ENCODE measurements at regions not wholly inside any gene's neighbourhood (a gene's known extent, or its start where the extent isn't known, plus 50 kb on each side); places are given as distances from the start of the nearest gene placed in this dataset.

DNA sequence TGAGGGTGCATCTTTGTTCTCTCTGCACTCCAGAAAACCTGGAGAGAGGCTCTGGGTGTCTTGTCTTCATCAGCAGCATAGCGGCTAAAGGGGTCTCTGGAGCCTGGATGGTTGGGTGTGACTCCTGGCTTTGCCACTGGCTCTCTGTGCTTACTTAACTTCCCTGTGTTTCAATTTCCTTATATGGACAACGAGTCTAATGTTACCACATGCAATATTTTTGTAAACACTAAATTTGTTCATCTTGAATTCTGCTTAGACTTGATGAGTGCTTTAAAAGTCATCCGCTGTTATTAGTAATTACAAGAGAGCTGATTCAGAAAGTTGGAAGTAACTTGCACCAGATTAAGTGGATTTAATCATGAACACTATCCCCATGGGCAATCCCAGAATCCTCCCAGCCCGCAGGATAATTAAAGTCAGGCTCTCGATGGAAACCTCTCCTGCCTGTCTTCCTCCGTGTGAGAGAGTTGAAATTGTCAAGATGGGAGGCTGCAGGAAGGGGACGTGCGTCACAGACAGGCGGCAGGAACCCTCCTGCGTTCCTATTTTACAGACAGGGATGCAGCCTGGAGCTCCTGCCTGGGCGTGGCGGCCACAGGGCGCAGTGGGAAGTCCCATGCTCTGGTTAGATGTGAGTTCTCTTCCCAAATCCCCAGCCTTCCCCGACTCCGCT lies 201.2 kb downstream of the TTC8 start:
- H3K9me3 Mint-ChIP-seq (ENCODE audit: unreplicated experiment): peaks cover 8% of the 10 kb centered on the region
- peak overlapping the region; percentile 37 for H3K4me3 Mint-ChIP-seq (ENCODE audit: unreplicated experiment)

DNA sequence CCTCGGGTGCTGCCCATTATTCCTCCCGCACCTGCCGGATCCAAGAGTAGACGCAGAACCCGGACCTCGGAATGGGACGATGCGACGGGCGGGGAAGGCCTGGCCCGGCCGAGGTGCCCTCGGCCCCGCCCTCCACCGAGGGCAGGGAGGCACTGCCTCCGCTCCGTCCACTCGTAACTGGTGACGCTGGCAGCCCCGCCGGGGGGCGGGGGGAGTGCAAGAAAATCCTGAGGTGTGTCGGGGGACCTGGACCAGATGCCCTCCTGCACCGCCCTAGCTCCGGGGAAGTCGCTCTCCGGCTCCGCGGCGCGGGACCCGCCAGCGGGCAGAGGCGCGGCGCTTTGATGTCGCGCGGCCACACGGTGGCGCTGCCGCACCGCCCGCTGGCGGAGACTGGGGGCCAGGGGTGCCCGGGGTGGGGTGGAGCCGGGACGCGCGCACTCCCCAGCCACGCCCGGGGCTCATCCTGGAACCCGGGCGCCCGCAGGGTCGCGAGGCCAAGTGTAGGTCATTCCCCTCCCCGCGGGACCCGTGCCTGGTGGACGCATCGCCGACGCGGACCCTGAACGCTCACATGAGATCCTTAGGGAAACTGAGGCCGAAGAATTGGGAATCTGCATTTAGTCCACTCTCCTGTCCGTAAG lies 202.8 kb downstream of the TTC8 start:
- Mint-ChIP-seq H3K36me3 (ENCODE audit: low read depth, unreplicated experiment) (no peaks in the 10 kb centered on the region), H3K27me3 (ENCODE audit: low read depth, unreplicated experiment) (peaks cover 56% of the 10 kb centered on the region), H3K27ac (ENCODE audit: unreplicated experiment) (peak overlapping the region; percentile 7), H3K4me3 (ENCODE audit: unreplicated experiment) (peak overlapping the region; percentile 79), H3K9me3 (ENCODE audit: unreplicated experiment) (peaks cover 8% of the 10 kb centered on the region), H3K4me1 (ENCODE audit: low read depth, unreplicated experiment) (no peaks in the 10 kb centered on the region)
- Histone ChIP-seq H3K4me1 (ENCODE audit: insufficient read depth, low read length) (peaks cover 5% of the 10 kb centered on the region), H3K27me3 (ENCODE audit: insufficient read depth, low read length) (peaks cover 12% of the 10 kb centered on the region), H3K27ac (ENCODE audit: low read depth, low read length) (peak overlapping the region; percentile 6), H3K4me2 (ENCODE audit: low read length) (peak overlapping the region; percentile 99), H3K9me3 (ENCODE audit: insufficient read depth, low read depth, low read length) (peaks cover 2% of the 10 kb centered on the region), H2AFZ (ENCODE audit: low read depth, low read length) (peak overlapping the region; percentile 98), H3K36me3 (ENCODE audit: insufficient read depth, low read length) (no peaks in the 10 kb centered on the region), H4K20me1 (ENCODE audit: insufficient read depth, low read length) (no peaks in the 10 kb centered on the region), H3K4me3 (ENCODE audit: insufficient read depth, low read depth, low read length) (peak overlapping the region; percentile 78), H3K79me2 (ENCODE audit: insufficient read depth, low read length) (no peaks in the 10 kb centered on the region), H3K9ac (ENCODE audit: low read length) (peak overlapping the region; percentile 87)
- TF ChIP-seq, protein P1, sequence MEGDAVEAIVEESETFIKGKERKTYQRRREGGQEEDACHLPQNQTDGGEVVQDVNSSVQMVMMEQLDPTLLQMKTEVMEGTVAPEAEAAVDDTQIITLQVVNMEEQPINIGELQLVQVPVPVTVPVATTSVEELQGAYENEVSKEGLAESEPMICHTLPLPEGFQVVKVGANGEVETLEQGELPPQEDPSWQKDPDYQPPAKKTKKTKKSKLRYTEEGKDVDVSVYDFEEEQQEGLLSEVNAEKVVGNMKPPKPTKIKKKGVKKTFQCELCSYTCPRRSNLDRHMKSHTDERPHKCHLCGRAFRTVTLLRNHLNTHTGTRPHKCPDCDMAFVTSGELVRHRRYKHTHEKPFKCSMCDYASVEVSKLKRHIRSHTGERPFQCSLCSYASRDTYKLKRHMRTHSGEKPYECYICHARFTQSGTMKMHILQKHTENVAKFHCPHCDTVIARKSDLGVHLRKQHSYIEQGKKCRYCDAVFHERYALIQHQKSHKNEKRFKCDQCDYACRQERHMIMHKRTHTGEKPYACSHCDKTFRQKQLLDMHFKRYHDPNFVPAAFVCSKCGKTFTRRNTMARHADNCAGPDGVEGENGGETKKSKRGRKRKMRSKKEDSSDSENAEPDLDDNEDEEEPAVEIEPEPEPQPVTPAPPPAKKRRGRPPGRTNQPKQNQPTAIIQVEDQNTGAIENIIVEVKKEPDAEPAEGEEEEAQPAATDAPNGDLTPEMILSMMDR (IDR thresholded peaks at IDR 0.05; ENCODE audit: insufficient read depth, low read depth, low read length): peak; percentile 38
- TF ChIP-seq EZH2 (IDR thresholded peaks at IDR 0.05; ENCODE audit: insufficient read depth, low read length): peak; percentile 24
- DNase-seq (ENCODE audit: low read depth): no peak
- FAIRE-seq: no peak

More for the DNA sequence above, 201.2 kb downstream of the TTC8 start:
- no peak for TF ChIP-seq EZH2 (IDR thresholded peaks at IDR 0.05; ENCODE audit: insufficient read depth, low read length)
- TF ChIP-seq, protein P1 (IDR thresholded peaks at IDR 0.05; ENCODE audit: insufficient read depth, low read depth, low read length): no peak
- peak; percentile 67 for FAIRE-seq
- H3K27me3 ChIP-seq (ENCODE audit: insufficient read depth, low read length): peaks cover 12% of the 10 kb centered on the region
- DNase-seq (ENCODE audit: low read depth): no peak
- H3K36me3 ChIP-seq (ENCODE audit: insufficient read depth, low read length): no peaks in the 10 kb centered on the region
- no peak overlapping the region for H3K27ac ChIP-seq (ENCODE audit: low read depth, low read length)
- peaks cover 2% of the 10 kb centered on the region for H3K9me3 ChIP-seq (ENCODE audit: insufficient read depth, low read depth, low read length)
- no peak overlapping the region for H3K4me3 ChIP-seq (ENCODE audit: insufficient read depth, low read depth, low read length)
- H3K4me1 ChIP-seq (ENCODE audit: insufficient read depth, low read length): peaks cover 5% of the 10 kb centered on the region
- no peaks in the 10 kb centered on the region for H4K20me1 ChIP-seq (ENCODE audit: insufficient read depth, low read length)
- H3K9ac ChIP-seq (ENCODE audit: low read length): no peak overlapping the region
- no peaks in the 10 kb centered on the region for H3K79me2 ChIP-seq (ENCODE audit: insufficient read depth, low read length)
- H2AFZ ChIP-seq (ENCODE audit: low read depth, low read length): no peak overlapping the region
- Mint-ChIP-seq H3K27ac (ENCODE audit: unreplicated experiment) (no peak overlapping the region), H3K36me3 (ENCODE audit: low read depth, unreplicated experiment) (no peaks in the 10 kb centered on the region), H3K27me3 (ENCODE audit: low read depth, unreplicated experiment) (peaks cover 56% of the 10 kb centered on the region), H3K4me1 (ENCODE audit: low read depth, unreplicated experiment) (no peaks in the 10 kb centered on the region)
- no peak overlapping the region for H3K4me2 ChIP-seq (ENCODE audit: low read length)

All from astrocyte (in vitro differentiated cells and primary cell).